MM.1S (cell line): ENCODE measurements at regions not wholly inside any gene's neighbourhood (a gene's known extent, or its start where the extent isn't known, plus 50 kb on each side); places are given as distances from the start of the nearest gene placed in this dataset.

Experiments used
- DNase-seq: peaks from one replicate; pipeline ENCODE4 v3.0.0-alpha.2; 2015
- H2AFZ ChIP-seq: fragments of 300-600 bp; sonication (generic); 2 replicates; pipeline ENCODE4 v1.6.0; 2016; ENCODE audit warnings: antibody characterized with exemption, low read length
- H3F3A ChIP-seq: fragments of 300-600 bp; sonication (generic); 2 replicates; pipeline ENCODE4 v1.6.1; 2016; ENCODE audit warnings: mild to moderate bottlenecking, antibody characterized with exemption, low read length, moderate library complexity, mixed read lengths; ENCODE audit not compliant: insufficient read depth
- H3K27ac ChIP-seq: fragments of 300-600 bp; sonication (generic); 2 replicates; pipeline ENCODE4 v1.5.1; 2016; ENCODE audit warnings: mild to moderate bottlenecking, low read length
- H3K27me3 ChIP-seq: fragments of 300-600 bp; sonication (generic); replicated peaks from 2 replicates; pipeline ENCODE4 v1.6.0; 2016; ENCODE audit warnings: low read length; ENCODE audit not compliant: insufficient read depth
- H3K36me3 ChIP-seq: fragments of 300-600 bp; sonication (generic); replicated peaks from 2 replicates; pipeline ENCODE4 v1.6.1; 2016; ENCODE audit warnings: mild to moderate bottlenecking, low read length, mixed read lengths; ENCODE audit not compliant: insufficient read depth
- H3K4me1 ChIP-seq: fragments of 300-600 bp; sonication (generic); 2 replicates; pipeline ENCODE4 v1.6.1; 2016; ENCODE audit warnings: low read length, mixed read lengths
- H3K4me2 ChIP-seq: fragments of 300-600 bp; sonication (generic); 2 replicates; pipeline ENCODE4 v1.6.0; 2016; ENCODE audit warnings: low read depth, low read length
- H3K4me3 ChIP-seq: fragments of 300-600 bp; sonication (generic); 2 replicates; pipeline ENCODE4 v1.5.1; 2016; ENCODE audit warnings: low read length, mixed read lengths
- H3K79me2 ChIP-seq: fragments of 300-600 bp; sonication (generic); 2 replicates; pipeline ENCODE4 v1.6.1; 2016; ENCODE audit warnings: mixed run types, low read length, mixed read lengths
- H3K9ac ChIP-seq: fragments of 300-600 bp; sonication (generic); 2 replicates; pipeline ENCODE4 v1.6.1; 2016; ENCODE audit warnings: low read length, mixed read lengths
- H3K9me2 ChIP-seq: fragments of 300-600 bp; sonication (generic); replicated peaks from 2 replicates; pipeline ENCODE4 v1.6.1; 2016; ENCODE audit warnings: mild to moderate bottlenecking, low read length, mixed read lengths; ENCODE audit not compliant: insufficient read depth
- H3K9me3 ChIP-seq: fragments of 300-600 bp; sonication (generic); replicated peaks from 2 replicates; pipeline ENCODE4 v1.6.1; 2016; ENCODE audit warnings: mild to moderate bottlenecking, low read length, mixed read lengths; ENCODE audit not compliant: insufficient read depth
- H4K20me1 ChIP-seq: fragments of 300-600 bp; sonication (generic); 2 replicates; pipeline ENCODE4 v1.6.1; 2016; ENCODE audit warnings: mild to moderate bottlenecking, low read length, moderate library complexity, mixed read lengths; ENCODE audit not compliant: insufficient read depth
- EZH2 ChIP-seq: fragments of 300-600 bp; sonication (generic); optimal IDR thresholded peaks from 2 replicates; pipeline ENCODE3; 2017; ENCODE audit warnings: low read depth, mild to moderate bottlenecking, antibody characterized with exemption, low read length, mixed read lengths
- EZH2phosphoT487 ChIP-seq: fragments of 300-600 bp; sonication (generic); IDR thresholded peaks from 2 replicates; pipeline ENCODE4 v1.6.1; 2018; ENCODE audit warnings: antibody characterized with exemption, low read length
- TF ChIP-seq, protein P1 (sequence below): fragments of 300-600 bp; sonication (generic); IDR thresholded peaks from 2 replicates; pipeline ENCODE4 v1.5.1; 2016; ENCODE audit warnings: antibody characterized with exemption, low read length, mixed read lengths

DNA sequence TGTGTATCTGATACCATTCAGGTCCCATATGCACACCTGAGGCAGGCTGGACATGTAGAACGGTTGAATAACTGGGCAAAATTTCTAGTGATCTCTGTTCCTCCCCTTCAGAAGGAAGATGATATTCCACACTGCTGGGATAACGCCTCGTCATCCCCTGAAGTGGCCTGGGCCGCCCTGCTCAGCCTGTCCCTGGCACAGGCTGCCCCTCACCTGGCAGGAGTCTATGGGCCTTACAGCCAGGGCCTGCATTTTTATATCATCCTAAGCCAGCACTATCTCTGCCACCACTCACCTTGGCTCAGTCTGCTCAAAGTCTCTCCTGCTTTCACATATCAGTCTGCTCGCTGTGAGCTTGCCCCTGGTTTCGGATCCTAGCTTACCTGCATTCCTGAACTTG, 209.2 kb downstream of the CSNK2A3 start:
- Histone ChIP-seq H3K9ac (no peak overlapping the region), H2AFZ (no peak overlapping the region), H3K4me1 (no peaks in the 10 kb centered on the region), H3K36me3 (no peaks in the 10 kb centered on the region), H3F3A (no peaks in the 10 kb centered on the region), H4K20me1 (no peaks in the 10 kb centered on the region), H3K4me2 (no peak overlapping the region), H3K79me2 (no peaks in the 10 kb centered on the region), H3K27me3 (no peaks in the 10 kb centered on the region), H3K9me3 (no peaks in the 10 kb centered on the region), H3K4me3 (no peak overlapping the region), H3K27ac (no peak overlapping the region), H3K9me2 (no peaks in the 10 kb centered on the region)
- TF ChIP-seq, protein P1, sequence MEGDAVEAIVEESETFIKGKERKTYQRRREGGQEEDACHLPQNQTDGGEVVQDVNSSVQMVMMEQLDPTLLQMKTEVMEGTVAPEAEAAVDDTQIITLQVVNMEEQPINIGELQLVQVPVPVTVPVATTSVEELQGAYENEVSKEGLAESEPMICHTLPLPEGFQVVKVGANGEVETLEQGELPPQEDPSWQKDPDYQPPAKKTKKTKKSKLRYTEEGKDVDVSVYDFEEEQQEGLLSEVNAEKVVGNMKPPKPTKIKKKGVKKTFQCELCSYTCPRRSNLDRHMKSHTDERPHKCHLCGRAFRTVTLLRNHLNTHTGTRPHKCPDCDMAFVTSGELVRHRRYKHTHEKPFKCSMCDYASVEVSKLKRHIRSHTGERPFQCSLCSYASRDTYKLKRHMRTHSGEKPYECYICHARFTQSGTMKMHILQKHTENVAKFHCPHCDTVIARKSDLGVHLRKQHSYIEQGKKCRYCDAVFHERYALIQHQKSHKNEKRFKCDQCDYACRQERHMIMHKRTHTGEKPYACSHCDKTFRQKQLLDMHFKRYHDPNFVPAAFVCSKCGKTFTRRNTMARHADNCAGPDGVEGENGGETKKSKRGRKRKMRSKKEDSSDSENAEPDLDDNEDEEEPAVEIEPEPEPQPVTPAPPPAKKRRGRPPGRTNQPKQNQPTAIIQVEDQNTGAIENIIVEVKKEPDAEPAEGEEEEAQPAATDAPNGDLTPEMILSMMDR, result no peak
- no peak for TF ChIP-seq EZH2phosphoT487
- no peak for TF ChIP-seq EZH2
- DNase-seq, result no peak

DNA sequence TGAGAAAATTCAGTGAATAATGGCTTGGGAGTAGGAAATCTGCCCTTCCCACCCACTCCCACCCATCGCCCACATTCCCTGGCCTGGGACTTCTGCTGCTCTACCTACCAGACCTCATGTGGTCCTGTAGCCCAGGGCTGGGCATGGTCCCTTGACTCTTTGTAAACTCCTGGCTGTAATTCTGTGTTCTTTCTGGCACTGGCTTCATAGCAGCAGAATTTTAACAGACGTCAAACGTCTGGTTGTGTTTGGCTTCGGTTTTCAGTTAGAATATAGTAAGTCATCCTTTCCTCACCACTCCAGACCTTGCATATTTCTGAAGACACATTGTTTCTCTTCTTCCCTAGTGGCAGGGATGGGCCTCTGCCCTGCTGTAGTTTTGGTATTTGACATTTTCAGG, 210.6 kb downstream of the CSNK2A3 start:
- no peak for DNase-seq
- Histone ChIP-seq H3K79me2 (no peaks in the 10 kb centered on the region), H3K4me1 (no peaks in the 10 kb centered on the region), H3K27me3 (no peaks in the 10 kb centered on the region), H3K36me3 (no peaks in the 10 kb centered on the region), H3K4me3 (no peak overlapping the region), H2AFZ (no peak overlapping the region), H3K27ac (no peak overlapping the region), H4K20me1 (no peaks in the 10 kb centered on the region), H3K9me2 (no peaks in the 10 kb centered on the region), H3K4me2 (no peak overlapping the region), H3K9me3 (no peaks in the 10 kb centered on the region), H3F3A (no peaks in the 10 kb centered on the region), H3K9ac (no peak overlapping the region)
- TF ChIP-seq EZH2 (no peak), EZH2phosphoT487 (no peak)
- TF ChIP-seq, protein P1, result no peak

DNA sequence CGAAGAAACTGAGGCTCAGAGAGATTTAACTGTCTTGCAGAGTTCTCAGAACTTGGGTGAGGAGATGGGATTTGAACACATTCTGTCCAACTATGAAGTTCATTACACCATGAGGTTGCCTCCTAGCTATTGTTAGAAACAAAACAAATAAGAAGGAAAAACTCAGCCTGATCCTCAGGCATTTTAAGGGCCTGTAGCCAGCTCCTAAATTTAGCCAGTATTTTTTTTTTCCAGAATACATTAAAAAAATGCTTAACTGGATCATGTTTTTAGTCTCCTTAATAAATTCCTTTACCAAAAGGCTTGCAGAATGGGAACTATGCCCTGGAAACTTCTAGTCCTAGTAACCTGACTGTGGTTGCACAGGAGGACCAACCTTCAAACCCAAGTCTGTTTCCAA, 212.0 kb downstream of the CSNK2A3 start:
- Histone ChIP-seq H3K4me1 (no peaks in the 10 kb centered on the region), H3K27ac (no peak overlapping the region), H3K9ac (no peak overlapping the region), H3K4me2 (no peak overlapping the region), H3F3A (no peaks in the 10 kb centered on the region), H4K20me1 (no peaks in the 10 kb centered on the region), H2AFZ (no peak overlapping the region), H3K27me3 (no peaks in the 10 kb centered on the region), H3K4me3 (no peak overlapping the region), H3K9me3 (no peaks in the 10 kb centered on the region), H3K79me2 (no peaks in the 10 kb centered on the region), H3K9me2 (no peaks in the 10 kb centered on the region), H3K36me3 (no peaks in the 10 kb centered on the region)
- TF ChIP-seq EZH2 (no peak), EZH2phosphoT487 (no peak)
- no peak for DNase-seq

DNA sequence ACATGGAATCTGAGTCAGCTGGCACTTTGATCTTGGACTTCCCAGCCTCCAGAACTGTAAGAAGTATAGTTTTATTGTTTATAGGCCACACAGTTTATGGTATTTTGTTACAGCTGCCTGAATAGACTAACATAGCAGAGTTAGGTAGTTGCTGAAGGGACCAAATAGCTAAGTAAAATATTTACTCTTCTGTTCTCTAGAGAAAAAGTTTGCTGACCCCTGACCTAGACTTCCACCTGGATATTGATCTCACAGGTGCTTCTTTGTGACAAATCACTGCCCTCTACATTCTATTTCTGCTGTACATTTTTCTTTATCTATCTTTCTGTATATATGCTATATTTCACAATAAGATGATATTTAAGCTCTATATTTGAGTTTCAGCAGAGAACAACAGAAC, 212.5 kb downstream of the CSNK2A3 start:
- Histone ChIP-seq H3K4me2 (no peak overlapping the region), H3K9me3 (no peaks in the 10 kb centered on the region), H3K27ac (no peak overlapping the region), H2AFZ (no peak overlapping the region), H3K9me2 (no peaks in the 10 kb centered on the region), H3K36me3 (no peaks in the 10 kb centered on the region), H3K9ac (no peak overlapping the region), H3K79me2 (no peaks in the 10 kb centered on the region), H3K4me1 (no peaks in the 10 kb centered on the region), H3K27me3 (no peaks in the 10 kb centered on the region), H3K4me3 (no peak overlapping the region), H4K20me1 (no peaks in the 10 kb centered on the region), H3F3A (no peaks in the 10 kb centered on the region)
- TF ChIP-seq, protein P1, result no peak
- no peak for TF ChIP-seq EZH2
- TF ChIP-seq EZH2phosphoT487, result no peak
- DNase-seq, result no peak
